AG04449 (cell line): ENCODE measurements at regions not wholly inside any gene's neighbourhood (a gene's known extent, or its start where the extent isn't known, plus 50 kb on each side); places are given as distances from the start of the nearest gene placed in this dataset.
"Not testable (repeated sequence)": the region's sequence is repeated elsewhere in the genome, so short reads cannot be mapped to it uniquely, and the experiment has no call there.

Experiments
- CTCF ChIA-PET: fragments of 350-600 bp; formaldehyde crosslinking; extraction: SDS; loops from one replicate; lab custom pipeline; 2021; ENCODE audit warnings: antibody characterized with exemption; lab: Yijun Ruan, JAX
- POLR2A ChIA-PET: fragments of 400-600, 350-600 bp; formaldehyde crosslinking; extraction: SDS; loops from one replicate; lab custom pipeline; 2020; ENCODE audit warnings: antibody characterized with exemption, inconsistent platforms; lab: Yijun Ruan, JAX
- DNase-seq: peaks from one replicate; pipeline ENCODE4 v3.0.0-alpha.2; 2010; ENCODE audit warnings: low read depth, low spot score
- H3K4me3 ChIP-seq: 2 replicates; pipeline ENCODE4 v1.5.1; 2011; ENCODE audit warnings: low read depth, mild to moderate bottlenecking, control low read depth, low read length
- TF ChIP-seq, protein P1 (sequence below): IDR thresholded peaks from one replicate; pipeline ENCODE4 v1.5.1; 2011; ENCODE audit warnings: mild to moderate bottlenecking, moderate library complexity, low read length, control low read depth, inconsistent platforms; ENCODE audit not compliant: insufficient read depth; ENCODE audit errors: missing control alignments

DNA sequence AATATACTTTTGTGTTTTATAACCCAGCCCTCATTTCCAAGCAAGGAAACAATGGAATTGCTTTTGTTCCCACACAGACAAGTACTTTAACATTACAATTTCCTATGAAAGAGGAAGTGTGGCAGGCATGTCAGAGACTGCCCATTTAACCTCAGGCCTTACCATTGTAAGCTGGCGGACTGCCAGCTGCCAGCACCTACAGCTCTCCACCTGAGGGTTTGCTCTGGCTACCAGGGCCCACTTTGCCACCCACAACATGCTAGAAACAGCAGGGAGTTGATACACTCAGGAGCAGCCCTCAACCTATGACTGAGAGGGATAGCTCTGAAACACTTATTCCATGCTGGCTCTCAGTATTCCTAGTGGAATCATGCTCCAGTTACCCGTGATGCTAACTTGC, 152.3 kb upstream of the PRDX4 start:
- TF ChIP-seq, protein P1, sequence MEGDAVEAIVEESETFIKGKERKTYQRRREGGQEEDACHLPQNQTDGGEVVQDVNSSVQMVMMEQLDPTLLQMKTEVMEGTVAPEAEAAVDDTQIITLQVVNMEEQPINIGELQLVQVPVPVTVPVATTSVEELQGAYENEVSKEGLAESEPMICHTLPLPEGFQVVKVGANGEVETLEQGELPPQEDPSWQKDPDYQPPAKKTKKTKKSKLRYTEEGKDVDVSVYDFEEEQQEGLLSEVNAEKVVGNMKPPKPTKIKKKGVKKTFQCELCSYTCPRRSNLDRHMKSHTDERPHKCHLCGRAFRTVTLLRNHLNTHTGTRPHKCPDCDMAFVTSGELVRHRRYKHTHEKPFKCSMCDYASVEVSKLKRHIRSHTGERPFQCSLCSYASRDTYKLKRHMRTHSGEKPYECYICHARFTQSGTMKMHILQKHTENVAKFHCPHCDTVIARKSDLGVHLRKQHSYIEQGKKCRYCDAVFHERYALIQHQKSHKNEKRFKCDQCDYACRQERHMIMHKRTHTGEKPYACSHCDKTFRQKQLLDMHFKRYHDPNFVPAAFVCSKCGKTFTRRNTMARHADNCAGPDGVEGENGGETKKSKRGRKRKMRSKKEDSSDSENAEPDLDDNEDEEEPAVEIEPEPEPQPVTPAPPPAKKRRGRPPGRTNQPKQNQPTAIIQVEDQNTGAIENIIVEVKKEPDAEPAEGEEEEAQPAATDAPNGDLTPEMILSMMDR = no peak
- CTCF ChIA-PET = no interaction called here
- no peak overlapping the region for H3K4me3 ChIP-seq
- DNase-seq = no peak
- POLR2A ChIA-PET = no interaction called here

DNA sequence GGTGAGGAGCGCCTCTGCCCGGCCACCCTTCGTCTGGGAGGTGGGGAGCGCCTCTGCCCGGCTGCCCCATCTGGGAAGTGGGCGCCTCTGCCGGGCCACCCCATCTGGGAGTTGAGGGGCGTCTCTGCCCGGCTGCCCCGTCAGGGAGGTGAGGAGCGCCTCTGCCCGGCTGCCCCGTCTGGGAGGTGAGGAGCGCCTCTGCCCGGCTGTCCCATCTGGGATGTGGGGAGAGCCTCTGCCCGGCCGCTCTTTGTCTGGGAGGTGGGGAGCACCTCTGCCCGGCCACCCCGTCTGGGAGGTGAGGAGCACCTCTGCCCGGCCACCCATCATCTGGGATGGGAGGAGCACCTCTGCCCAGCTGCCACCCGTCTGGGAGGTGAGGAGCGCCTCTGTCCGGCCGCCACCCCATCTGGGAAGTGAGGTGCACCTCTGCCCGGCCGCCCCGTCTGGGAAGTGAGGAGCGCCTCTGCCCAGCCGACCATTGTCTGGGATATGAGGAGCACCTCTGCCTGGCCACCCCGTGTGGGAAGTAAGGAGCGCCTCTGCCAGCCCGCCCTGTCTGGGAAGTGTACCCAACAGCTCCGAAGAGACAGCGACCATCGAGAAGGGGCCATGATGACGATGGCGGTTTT, 144.2 kb upstream of the PRDX4 start:
- POLR2A ChIA-PET, CTCF ChIA-PET, H3K4me3 ChIP-seq, DNase-seq: not testable (repeated sequence)

DNA sequence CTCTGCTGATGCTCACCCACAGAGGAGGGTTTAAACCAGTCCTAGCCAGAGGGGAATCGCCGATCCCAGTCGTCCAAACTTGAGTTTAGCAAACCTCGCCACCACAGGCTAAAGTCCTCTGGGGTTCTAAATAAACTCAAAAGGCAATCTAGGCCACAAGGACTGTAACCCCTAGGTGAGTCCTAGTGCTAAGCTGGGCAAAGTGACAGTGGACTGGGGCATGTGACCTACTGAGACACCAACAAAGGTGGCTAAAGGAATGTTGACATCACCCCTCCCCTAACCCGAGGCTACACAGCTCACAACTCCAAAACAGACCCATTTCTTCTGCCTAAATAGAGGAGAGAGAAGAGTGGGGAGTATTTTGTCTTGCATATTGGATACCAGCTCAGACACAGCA, 142.8 kb upstream of the PRDX4 start:
- ChIA-PET POLR2A (no interaction called here), CTCF (no interaction called here)
- TF ChIP-seq, protein P1 = no peak
- H3K4me3 ChIP-seq = no peak overlapping the region
- no peak for DNase-seq

DNA sequence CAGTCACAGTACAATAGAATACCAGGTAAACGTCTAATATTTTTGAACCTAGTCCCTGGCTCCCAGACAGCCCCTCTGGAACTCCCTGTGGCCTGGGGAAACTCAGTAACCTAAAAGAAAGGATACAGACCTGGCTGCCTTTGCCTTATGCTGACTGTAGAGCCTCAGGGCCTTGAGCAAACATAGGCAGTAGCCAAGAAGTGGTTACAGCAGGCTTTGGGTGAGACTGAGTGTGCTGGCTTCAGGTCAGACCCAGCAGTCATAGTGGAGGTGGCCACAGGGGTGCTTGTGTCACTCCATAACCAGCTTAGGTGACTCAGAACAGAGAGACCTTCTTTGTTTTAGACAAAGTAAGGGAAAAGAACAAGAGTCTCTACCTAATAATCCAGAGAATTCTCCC, 141.8 kb upstream of the PRDX4 start:
- H3K4me3 ChIP-seq = no peak overlapping the region
- TF ChIP-seq, protein P1 = no peak
- DNase-seq = no peak
- ChIA-PET POLR2A (no interaction called here), CTCF (no interaction called here)

DNA sequence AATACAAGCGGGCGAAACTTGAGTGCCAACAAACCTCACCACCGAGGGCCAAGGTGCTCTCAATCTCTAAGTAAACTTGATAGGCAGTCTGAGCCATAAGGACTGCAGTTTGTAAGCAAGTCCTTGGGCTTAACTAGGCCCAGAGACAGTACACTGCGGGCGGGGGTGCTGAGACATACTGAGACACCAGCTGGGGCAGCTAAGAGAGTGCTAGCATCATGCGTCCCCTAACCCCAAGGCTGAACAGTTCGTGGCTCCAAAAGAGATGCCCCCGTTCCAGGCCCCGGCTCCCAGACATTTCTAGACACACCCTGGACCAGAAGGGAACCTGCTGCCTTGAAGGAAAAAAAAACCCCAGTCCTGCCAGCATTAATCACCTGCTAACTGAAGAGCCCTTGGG, 126.8 kb upstream of the PRDX4 start:
- TF ChIP-seq, protein P1 = no peak
- CTCF ChIA-PET = no interaction called here
- no peak overlapping the region for H3K4me3 ChIP-seq
- POLR2A ChIA-PET = no interaction called here
- no peak for DNase-seq

DNA sequence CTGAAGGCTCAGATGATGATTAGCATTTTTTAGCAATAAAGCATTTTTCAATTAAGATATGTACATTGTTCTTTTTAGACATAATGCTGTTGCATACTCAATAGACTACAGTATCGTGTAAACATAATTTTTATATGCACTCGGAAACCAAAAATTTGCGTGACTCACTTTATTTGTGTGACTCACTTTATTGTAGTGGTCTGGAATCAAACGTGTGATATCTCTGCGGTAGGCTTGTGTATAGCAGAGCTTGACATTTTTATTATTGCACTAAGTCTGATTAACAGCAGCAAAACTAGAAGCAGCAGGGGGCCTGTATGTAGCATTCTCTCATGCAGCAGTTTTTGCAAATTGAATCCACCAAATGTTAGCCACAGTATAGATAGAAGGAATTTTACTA, 119.1 kb upstream of the PRDX4 start:
- no peak for DNase-seq
- CTCF ChIA-PET = no interaction called here
- TF ChIP-seq, protein P1 = no peak
- POLR2A ChIA-PET = no interaction called here
- H3K4me3 ChIP-seq = no peak overlapping the region

DNA sequence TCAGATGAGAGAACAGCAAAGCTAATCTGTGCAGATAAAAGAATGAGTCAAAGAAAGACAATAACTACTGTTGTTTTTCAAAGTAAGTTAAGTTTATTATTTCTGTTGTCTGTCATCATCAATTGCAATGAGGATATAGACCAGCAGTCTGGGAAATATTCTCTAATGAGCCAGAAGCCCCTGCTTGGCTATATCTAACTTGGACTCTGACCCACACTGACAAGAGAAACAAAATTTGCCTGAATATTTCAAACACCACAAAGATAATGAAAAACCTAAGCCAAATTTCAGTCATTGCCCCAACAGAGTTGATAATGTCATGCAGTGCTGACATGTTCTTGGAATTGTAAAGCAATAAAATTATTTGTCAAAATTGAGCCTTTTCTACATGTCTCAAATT, 115.0 kb upstream of the PRDX4 start:
- CTCF ChIA-PET = interaction anchor here (6.5 kb wide), 1 partner anchor 1567 kb away, joined by 39 read pairs; no protein-coding TSS in a partner anchor
- no peak for DNase-seq
- TF ChIP-seq, protein P1 = no peak
- no peak overlapping the region for H3K4me3 ChIP-seq
- POLR2A ChIA-PET = no interaction called here
